ENCODE measurements at regions not wholly inside any gene's neighbourhood (a gene's known extent, or its start where the extent isn't known, plus 50 kb on each side); places are given as distances from the start of the nearest gene placed in this dataset.
"Not testable (repeated sequence)": the region's sequence is repeated elsewhere in the genome, so short reads cannot be mapped to it uniquely, and the experiment has no call there.

DNA sequence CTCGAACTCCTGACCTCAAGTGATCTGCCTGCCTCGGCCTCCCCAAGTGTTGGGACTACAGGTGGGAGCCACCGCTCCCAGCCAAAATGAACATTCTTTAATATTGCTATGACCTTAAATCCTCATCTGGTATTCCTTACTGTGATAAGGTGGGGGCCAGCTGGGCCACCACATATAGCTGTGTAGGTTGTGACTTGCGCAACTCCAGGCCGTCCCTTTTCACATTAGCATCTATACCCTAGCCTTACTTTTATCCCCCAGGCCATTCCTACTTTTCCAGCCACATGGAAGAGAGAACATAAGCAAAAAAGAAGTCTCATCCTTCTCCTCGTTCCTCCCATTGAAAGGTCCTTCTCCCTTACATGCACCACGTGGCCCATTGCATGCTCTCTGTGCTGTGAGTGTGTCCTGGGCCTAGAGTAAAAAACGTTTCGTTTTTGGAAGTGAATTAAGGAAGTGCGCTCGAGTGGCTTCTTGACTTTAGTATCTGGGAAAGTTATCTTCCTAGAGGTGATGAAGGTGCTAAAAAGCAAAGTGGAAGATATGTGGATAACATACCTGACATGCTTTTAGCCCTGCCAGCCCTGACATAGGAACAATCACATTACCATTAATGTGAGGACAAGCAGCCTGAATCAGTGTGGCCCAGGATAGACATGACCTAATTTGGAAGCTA, 56.8 kb upstream of the KIF13A start:
- DNase-seq (ENCODE audit: low spot score): no peak
- peaks cover 17% of the 10 kb centered on the region for H3K4me1 Mint-ChIP-seq (ENCODE audit: unreplicated experiment)

DNA sequence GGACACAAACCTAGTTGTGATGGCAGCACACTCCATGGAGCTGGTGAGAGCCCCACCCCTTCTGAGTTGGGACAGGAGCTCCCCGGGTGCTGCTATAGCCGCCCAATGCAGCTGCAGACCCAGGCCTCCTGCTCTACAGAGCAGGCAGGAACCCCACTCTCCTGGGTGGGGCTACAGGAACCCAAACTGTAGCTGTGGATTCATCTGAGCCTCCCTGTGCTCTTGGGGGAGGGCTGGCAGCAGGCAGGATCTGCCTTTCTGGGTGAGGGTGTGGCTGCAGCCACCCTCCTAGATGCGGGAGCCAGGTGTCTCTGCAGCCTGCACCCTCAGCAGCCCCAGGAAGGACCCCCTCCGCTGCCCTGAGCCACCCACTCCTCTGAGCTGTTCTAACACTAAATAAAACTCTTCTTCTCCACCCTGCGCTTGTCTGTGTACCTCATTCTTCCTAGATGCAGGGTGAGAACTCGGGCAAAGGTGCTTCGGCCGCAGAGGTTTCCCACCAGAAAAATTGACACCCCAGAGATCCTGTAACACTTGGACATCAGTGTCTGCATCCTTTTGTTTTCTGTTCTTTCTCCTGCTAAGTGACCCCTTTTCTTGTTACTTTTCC, 55.2 kb upstream of the KIF13A start:
- DNase-seq (ENCODE audit: low spot score): no peak
- Mint-ChIP-seq H3K27me3 (ENCODE audit: unreplicated experiment) (no peaks in the 10 kb centered on the region), H3K36me3 (ENCODE audit: low read depth, unreplicated experiment) (peaks cover 4% of the 10 kb centered on the region), H3K4me1 (ENCODE audit: unreplicated experiment) (peaks cover 17% of the 10 kb centered on the region), H3K9me3 (ENCODE audit: unreplicated experiment) (no peaks in the 10 kb centered on the region), H3K4me3 (ENCODE audit: unreplicated experiment) (no peak overlapping the region), H3K27ac (ENCODE audit: unreplicated experiment) (peak overlapping the region; percentile 45)
- TF ChIP-seq, protein P1, sequence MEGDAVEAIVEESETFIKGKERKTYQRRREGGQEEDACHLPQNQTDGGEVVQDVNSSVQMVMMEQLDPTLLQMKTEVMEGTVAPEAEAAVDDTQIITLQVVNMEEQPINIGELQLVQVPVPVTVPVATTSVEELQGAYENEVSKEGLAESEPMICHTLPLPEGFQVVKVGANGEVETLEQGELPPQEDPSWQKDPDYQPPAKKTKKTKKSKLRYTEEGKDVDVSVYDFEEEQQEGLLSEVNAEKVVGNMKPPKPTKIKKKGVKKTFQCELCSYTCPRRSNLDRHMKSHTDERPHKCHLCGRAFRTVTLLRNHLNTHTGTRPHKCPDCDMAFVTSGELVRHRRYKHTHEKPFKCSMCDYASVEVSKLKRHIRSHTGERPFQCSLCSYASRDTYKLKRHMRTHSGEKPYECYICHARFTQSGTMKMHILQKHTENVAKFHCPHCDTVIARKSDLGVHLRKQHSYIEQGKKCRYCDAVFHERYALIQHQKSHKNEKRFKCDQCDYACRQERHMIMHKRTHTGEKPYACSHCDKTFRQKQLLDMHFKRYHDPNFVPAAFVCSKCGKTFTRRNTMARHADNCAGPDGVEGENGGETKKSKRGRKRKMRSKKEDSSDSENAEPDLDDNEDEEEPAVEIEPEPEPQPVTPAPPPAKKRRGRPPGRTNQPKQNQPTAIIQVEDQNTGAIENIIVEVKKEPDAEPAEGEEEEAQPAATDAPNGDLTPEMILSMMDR (IDR thresholded peaks at IDR 0.05; ENCODE audit: unreplicated experiment): no peak

More for the DNA sequence above, 56.8 kb upstream of the KIF13A start:
- peak overlapping the region; percentile 87 for H3K27ac Mint-ChIP-seq (ENCODE audit: unreplicated experiment)
- H3K27me3 Mint-ChIP-seq (ENCODE audit: unreplicated experiment): no peaks in the 10 kb centered on the region
- H3K4me3 Mint-ChIP-seq (ENCODE audit: unreplicated experiment): no peak overlapping the region
- TF ChIP-seq, protein P1 (IDR thresholded peaks at IDR 0.05; ENCODE audit: unreplicated experiment): no peak
- peaks cover 4% of the 10 kb centered on the region for H3K36me3 Mint-ChIP-seq (ENCODE audit: low read depth, unreplicated experiment)
- no peaks in the 10 kb centered on the region for H3K9me3 Mint-ChIP-seq (ENCODE audit: unreplicated experiment)

DNA sequence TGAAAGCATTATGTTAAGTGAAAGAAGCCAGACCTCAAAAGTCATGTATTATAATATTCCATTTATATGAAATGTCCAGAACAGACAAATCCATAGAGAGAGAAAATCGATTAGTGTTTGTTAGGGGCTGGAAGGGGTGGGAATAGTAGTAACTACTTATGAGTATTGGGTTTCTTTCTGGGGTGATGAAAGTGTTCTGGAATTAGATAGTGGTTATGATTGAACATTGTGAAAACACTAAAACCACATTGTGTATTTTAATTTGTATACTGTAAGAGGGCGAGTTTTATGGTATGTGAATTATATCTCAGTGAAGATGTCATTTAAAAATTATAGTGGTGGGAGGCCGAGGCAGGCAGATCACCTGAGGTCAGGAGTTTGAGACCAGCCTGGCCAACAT, 52.0 kb upstream of the KIF13A start:
- Mint-ChIP-seq H3K36me3 (ENCODE audit: low read depth, unreplicated experiment) (peaks cover 4% of the 10 kb centered on the region), H3K27me3 (ENCODE audit: unreplicated experiment) (no peaks in the 10 kb centered on the region), H3K4me1 (ENCODE audit: unreplicated experiment) (peaks cover 13% of the 10 kb centered on the region), H3K27ac (ENCODE audit: unreplicated experiment) (no peak overlapping the region), H3K4me3 (ENCODE audit: unreplicated experiment) (no peak overlapping the region), H3K9me3 (ENCODE audit: unreplicated experiment) (no peaks in the 10 kb centered on the region)
- DNase-seq (ENCODE audit: low spot score): no peak
- TF ChIP-seq, protein P1 (IDR thresholded peaks at IDR 0.05; ENCODE audit: unreplicated experiment): no peak

DNA sequence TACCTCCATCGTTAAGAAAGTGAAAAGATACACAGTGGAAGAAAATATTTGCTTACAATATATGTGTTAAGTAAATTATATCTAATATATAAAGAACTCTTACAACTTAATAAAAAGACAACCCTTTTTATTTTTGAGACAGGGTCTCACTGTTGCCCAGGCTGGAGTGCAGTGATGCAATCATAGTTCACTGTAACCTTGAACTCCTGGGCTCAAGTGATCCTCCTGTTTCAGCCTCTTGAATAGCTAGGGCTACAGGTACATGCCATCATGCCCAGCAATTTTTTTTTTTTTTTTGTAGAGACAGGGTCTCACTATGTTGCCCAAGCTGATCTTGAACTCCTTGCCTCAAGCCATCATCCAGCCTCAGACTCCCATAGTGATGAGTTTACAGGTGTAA, 50.8 kb upstream of the KIF13A start:
- not testable (repeated sequence) for H3K4me3 Mint-ChIP-seq (ENCODE audit: unreplicated experiment); H3K36me3 Mint-ChIP-seq (ENCODE audit: low read depth, unreplicated experiment); H3K27me3 Mint-ChIP-seq (ENCODE audit: unreplicated experiment); H3K9me3 Mint-ChIP-seq (ENCODE audit: unreplicated experiment); H3K27ac Mint-ChIP-seq (ENCODE audit: unreplicated experiment); DNase-seq (ENCODE audit: low spot score); H3K4me1 Mint-ChIP-seq (ENCODE audit: unreplicated experiment)

Measured in endothelial cell (in vitro differentiated cells).